ENCODE measurements at regions not wholly inside any gene's neighbourhood (a gene's known extent, or its start where the extent isn't known, plus 50 kb on each side); places are given as distances from the start of the nearest gene placed in this dataset.

DNA sequence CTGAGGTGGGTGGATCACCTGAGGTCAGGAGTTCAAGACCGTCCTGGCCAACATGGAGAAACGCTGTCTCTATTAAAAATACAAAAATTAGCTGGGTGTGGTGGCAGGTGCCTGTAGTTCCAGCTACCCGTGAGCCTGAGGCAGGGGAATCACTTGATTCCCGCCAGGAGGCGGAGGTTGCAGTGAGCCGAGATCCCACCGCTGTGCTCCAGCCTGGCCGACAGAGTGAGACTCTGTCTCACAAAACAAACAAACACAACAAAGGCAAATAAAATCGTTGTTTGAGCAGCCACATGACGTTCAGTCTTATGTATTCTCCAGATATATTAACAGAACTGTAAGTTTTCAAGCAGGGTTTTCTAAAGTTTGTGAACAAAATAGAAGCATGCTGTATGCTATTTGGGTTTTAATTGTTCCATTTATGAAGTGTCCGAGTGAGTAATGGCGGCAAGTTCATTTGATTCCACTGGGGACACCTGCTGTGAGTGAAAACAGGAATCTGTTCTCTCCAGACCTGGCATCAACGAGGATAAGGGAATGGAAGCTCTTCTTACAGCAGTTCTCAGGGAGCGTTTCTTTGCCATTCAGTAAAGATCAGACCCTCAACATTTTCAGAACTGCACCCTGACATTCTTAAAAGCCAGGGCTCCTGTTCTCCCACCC, 122.5 kb upstream of the PITRM1 start:
- H3K9me3 ChIP-seq, result no peaks in the 10 kb centered on the region
- H3K27ac ChIP-seq, result no peak overlapping the region
- H3K36me3 ChIP-seq, result no peaks in the 10 kb centered on the region
- no peak for DNase-seq
- H3K27me3 ChIP-seq, result no peaks in the 10 kb centered on the region
- intact Hi-C loops (cut with DNase I; ENCODE audit: low total_unique reads), result no loop called here
- H3K4me3 ChIP-seq, result no peak overlapping the region
- no peaks in the 10 kb centered on the region for H3K4me1 ChIP-seq
- in situ Hi-C loops (cut with MboI; ENCODE audit: low sequenced_read_pairs in 4 of 4), result no loop called here
- no peak for ATAC-seq
- TF ChIP-seq CTCF (IDR thresholded peaks at IDR 0.05 in 4 of 5, conservative IDR thresholded peaks at IDR 0.05 in 1 of 5), result no peak
- TF ChIP-seq POLR2A (IDR thresholded peaks at IDR 0.05), result no peak

- Histone ChIP-seq H3K4me3 (no peak overlapping the region), H3K36me3 (no peaks in the 10 kb centered on the region), H3K4me1 (no peaks in the 10 kb centered on the region), H3K9me3 (no peaks in the 10 kb centered on the region), H3K27me3 (no peaks in the 10 kb centered on the region), H3K27ac (no peak overlapping the region)
- TF ChIP-seq POLR2A (IDR thresholded peaks at IDR 0.05) (no peak), CTCF (IDR thresholded peaks at IDR 0.05 in 4 of 5, conservative IDR thresholded peaks at IDR 0.05 in 1 of 5) (no peak)
- in situ Hi-C loops (cut with MboI; ENCODE audit: low sequenced_read_pairs in 4 of 4), result no loop called here
- no peak for DNase-seq
- ATAC-seq, result no peak
- intact Hi-C loops (cut with DNase I; ENCODE audit: low total_unique reads), result no loop called here
Measured at GRCh38 chr10:3293581-3294431, 121.2 kb upstream of the PITRM1 start.

DNA sequence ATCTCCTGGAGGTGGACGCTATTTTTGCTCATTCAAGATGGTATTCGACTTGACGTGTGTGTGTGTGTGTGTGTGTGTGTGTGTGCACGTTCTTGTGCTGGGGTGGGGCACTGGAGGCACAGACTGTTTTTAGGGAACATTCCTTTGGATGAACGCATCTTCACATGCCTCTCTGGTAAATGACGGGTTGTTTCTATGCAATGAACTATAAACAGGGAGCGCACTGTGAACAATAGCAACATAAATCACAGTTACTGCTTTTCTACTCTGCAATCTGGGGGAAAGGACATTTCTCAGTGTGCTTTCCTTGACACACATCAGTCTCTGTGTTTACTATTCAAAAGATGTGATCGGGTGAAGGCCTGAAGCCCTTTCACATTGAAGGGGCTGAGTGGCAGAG, 120.1 kb upstream of the PITRM1 start:
- ATAC-seq, result no peak
- Histone ChIP-seq H3K4me3 (no peak overlapping the region), H3K36me3 (no peaks in the 10 kb centered on the region), H3K27me3 (no peaks in the 10 kb centered on the region), H3K9me3 (no peaks in the 10 kb centered on the region), H3K27ac (no peak overlapping the region), H3K4me1 (no peaks in the 10 kb centered on the region)
- in situ Hi-C loops (cut with MboI; ENCODE audit: low sequenced_read_pairs in 4 of 4) (no loop called here), intact Hi-C loops (cut with DNase I; ENCODE audit: low total_unique reads) (no loop called here)
- no peak for DNase-seq
- TF ChIP-seq POLR2A (IDR thresholded peaks at IDR 0.05) (no peak), CTCF (IDR thresholded peaks at IDR 0.05 in 4 of 5, conservative IDR thresholded peaks at IDR 0.05 in 1 of 5) (no peak)

- Histone ChIP-seq H3K9me3 (no peaks in the 10 kb centered on the region), H3K36me3 (no peaks in the 10 kb centered on the region), H3K4me1 (no peaks in the 10 kb centered on the region), H3K27me3 (no peaks in the 10 kb centered on the region), H3K27ac (no peak overlapping the region), H3K4me3 (no peak overlapping the region)
- TF ChIP-seq POLR2A (IDR thresholded peaks at IDR 0.05), result no peak
- ATAC-seq (no peak), DNase-seq (no peak)
- intact Hi-C loops (cut with DNase I; ENCODE audit: low total_unique reads), result no loop called here
- in situ Hi-C loops (cut with MboI; ENCODE audit: low sequenced_read_pairs in 4 of 4), result no loop called here
Measured at GRCh38 chr10:3290550-3290949, 118.0 kb upstream of the PITRM1 start.

DNA sequence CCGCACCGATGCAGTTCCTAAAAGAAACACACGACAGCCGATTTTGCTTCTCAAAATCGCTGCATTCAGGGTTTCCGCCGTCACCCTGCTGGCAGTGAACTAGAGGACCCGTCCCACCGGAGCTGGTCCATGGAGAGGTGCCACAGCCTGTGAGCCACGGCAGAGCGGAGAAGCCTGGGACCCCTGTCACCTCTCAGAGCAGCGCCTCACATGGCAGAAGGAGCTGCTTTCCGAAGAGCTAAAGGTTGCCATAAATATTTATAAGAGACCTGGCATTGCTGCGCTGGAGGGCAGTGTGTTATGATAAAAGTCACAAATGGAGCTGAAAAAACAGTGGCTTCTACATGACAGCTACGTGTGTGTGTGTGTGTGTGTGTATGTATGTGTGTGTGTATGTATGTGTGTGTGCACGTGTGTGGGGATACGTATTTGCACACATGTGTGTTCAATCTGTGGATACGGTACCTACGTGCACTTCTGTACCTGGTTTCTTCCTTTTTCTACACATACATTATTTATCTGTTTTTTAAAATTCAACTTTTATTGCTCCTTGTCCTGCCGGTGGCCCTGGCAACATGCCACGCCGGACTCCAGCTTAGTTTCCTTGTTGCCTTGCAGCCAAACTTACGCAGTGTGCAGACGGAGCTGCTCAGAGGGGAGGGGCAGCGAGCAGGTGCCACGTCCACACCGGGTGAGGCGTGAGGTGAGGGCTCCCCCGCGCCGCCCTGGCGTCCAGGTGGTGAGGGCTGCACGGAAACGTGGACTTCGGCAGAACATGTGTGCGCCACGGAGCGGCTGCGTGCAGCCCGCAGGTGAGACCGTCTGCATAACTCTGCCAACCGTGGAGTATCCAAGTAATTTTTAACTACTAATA, 115.2 kb upstream of the PITRM1 start:
- Histone ChIP-seq H3K9me3 (no peaks in the 10 kb centered on the region), H3K27ac (no peak overlapping the region), H3K36me3 (no peaks in the 10 kb centered on the region), H3K27me3 (no peaks in the 10 kb centered on the region), H3K4me3 (no peak overlapping the region), H3K4me1 (no peaks in the 10 kb centered on the region)
- no peak for ATAC-seq
- intact Hi-C loops (cut with DNase I; ENCODE audit: low total_unique reads), result no loop called here
- in situ Hi-C loops (cut with MboI; ENCODE audit: low sequenced_read_pairs in 4 of 4), result no loop called here
- DNase-seq, result no peak
- no peak for TF ChIP-seq CTCF (IDR thresholded peaks at IDR 0.05 in 4 of 5, conservative IDR thresholded peaks at IDR 0.05 in 1 of 5)
- TF ChIP-seq POLR2A (IDR thresholded peaks at IDR 0.05), result no peak

All from gastrocnemius medialis (tissue), 4 donors.